ENCODE measurements at regions not wholly inside any gene's neighbourhood (a gene's known extent, or its start where the extent isn't known, plus 50 kb on each side); places are given as distances from the start of the nearest gene placed in this dataset.

- TF ChIP-seq CTCF (IDR thresholded peaks at IDR 0.05): no peak
- no peak for TF ChIP-seq POLR2A (IDR thresholded peaks at IDR 0.05)
These were observed 91.4 kb upstream of the BTBD3 start for GRCh38 chr20:11826334-11826733.

All from Peyer's patch (tissue), 4 donors.